WERI-Rb-1 (cell line): ENCODE measurements at regions not wholly inside any gene's neighbourhood (a gene's known extent, or its start where the extent isn't known, plus 50 kb on each side); places are given as distances from the start of the nearest gene placed in this dataset.
A peak's percentile ranks its signal among the peaks of the same experiment; 100 is the strongest.

Source experiments
- DNase-seq: peaks from one replicate; pipeline ENCODE4 v3.0.0-alpha.2; 2020
- H3K27ac ChIP-seq: fragments of 250-450 bp; sonication (Bioruptor Pico); 2 replicates; pipeline ENCODE4 v1.5.1; 2020; ENCODE audit warnings: mild to moderate bottlenecking, moderate library complexity
- H3K27me3 ChIP-seq: fragments of 250-450 bp; sonication (Bioruptor Pico); 2 replicates; pipeline ENCODE4 v1.5.1; 2021; ENCODE audit warnings: mild to moderate bottlenecking, low read depth, moderate library complexity; ENCODE audit not compliant: insufficient read depth, severe bottlenecking
- H3K36me3 ChIP-seq: fragments of 250-450 bp; sonication (Bioruptor Pico); 2 replicates; pipeline ENCODE4 v1.5.1; 2020; ENCODE audit warnings: mild to moderate bottlenecking, moderate library complexity
- H3K4me3 ChIP-seq: 2 replicates; pipeline ENCODE4 v1.5.1; 2011; ENCODE audit warnings: low read depth, mild to moderate bottlenecking, control low read depth, low read length
- H3K9me3 ChIP-seq: fragments of 250-450 bp; sonication (Bioruptor Pico); 2 replicates; pipeline ENCODE4 v1.5.1; 2021; ENCODE audit warnings: mild to moderate bottlenecking, moderate library complexity; ENCODE audit not compliant: severe bottlenecking
- CTCF ChIP-seq: IDR thresholded peaks from 2 replicates; pipeline ENCODE4 v1.5.1; 2011; ENCODE audit warnings: low read depth, mild to moderate bottlenecking, control low read depth, inconsistent platforms, low read length

DNA sequence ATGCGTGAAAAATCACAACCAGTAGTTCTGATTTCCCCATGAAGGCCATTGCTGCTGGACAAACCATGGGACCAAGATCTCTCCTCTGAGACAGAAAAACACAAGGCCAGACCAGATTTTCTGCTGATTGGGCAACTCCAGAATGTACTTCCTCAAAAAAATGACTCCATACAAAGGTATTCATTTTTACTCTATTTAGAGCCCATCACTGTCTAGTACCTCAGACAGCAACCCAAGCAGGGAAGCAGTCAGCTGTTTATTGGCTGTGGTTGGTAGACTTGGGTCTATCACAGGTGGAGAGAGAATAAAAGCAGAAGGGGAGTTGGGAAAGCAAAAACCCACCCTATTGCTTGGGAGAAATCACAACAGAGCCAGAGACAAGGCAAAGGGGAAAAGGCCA, 219.9 kb downstream of the PIK3C3 start:
- H3K36me3 ChIP-seq: peaks cover 57% of the 10 kb centered on the region
- no peaks in the 10 kb centered on the region for H3K27me3 ChIP-seq
- no peak overlapping the region for H3K27ac ChIP-seq
- H3K4me3 ChIP-seq: no peak overlapping the region
- no peak for TF ChIP-seq CTCF
- H3K9me3 ChIP-seq: no peaks in the 10 kb centered on the region
- DNase-seq: no peak

GRCh38 chr18:42176599-42176998, 221.6 kb downstream of the PIK3C3 start:
- TF ChIP-seq CTCF: no peak
- Histone ChIP-seq H3K27ac (no peak overlapping the region), H3K27me3 (no peaks in the 10 kb centered on the region), H3K9me3 (no peaks in the 10 kb centered on the region), H3K4me3 (no peak overlapping the region), H3K36me3 (peaks cover 56% of the 10 kb centered on the region)
- DNase-seq: no peak

- H3K4me3 ChIP-seq: no peak overlapping the region
- TF ChIP-seq CTCF: no peak
- peaks cover 56% of the 10 kb centered on the region for H3K36me3 ChIP-seq
- H3K27me3 ChIP-seq: no peaks in the 10 kb centered on the region
- DNase-seq: no peak
- no peak overlapping the region for H3K27ac ChIP-seq
- no peaks in the 10 kb centered on the region for H3K9me3 ChIP-seq
These were observed 222.4 kb downstream of the PIK3C3 start for GRCh38 chr18:42177390-42177789.

GRCh38 chr18:42178376-42179080, 223.5 kb downstream of the PIK3C3 start:
- Histone ChIP-seq H3K27me3 (no peaks in the 10 kb centered on the region), H3K27ac (no peak overlapping the region), H3K9me3 (no peaks in the 10 kb centered on the region), H3K4me3 (no peak overlapping the region), H3K36me3 (peaks cover 56% of the 10 kb centered on the region)
- TF ChIP-seq CTCF: no peak
- DNase-seq: no peak

- TF ChIP-seq CTCF: no peak
These were observed 224.6 kb downstream of the PIK3C3 start for GRCh38 chr18:42179542-42180121.

More at GRCh38 chr18:42179542-42180121, 224.6 kb downstream of the PIK3C3 start:
- Histone ChIP-seq H3K9me3 (no peaks in the 10 kb centered on the region), H3K27ac (peak overlapping the region; percentile 1; the same call in 1 of the 2 replicates), H3K36me3 (peaks cover 49% of the 10 kb centered on the region), H3K4me3 (no peak overlapping the region), H3K27me3 (no peaks in the 10 kb centered on the region)
- no peak for DNase-seq
